K562 (cell line): ENCODE measurements at regions not wholly inside any gene's neighbourhood (a gene's known extent, or its start where the extent isn't known, plus 50 kb on each side); places are given as distances from the start of the nearest gene placed in this dataset.

ENCODE experiments used
- HDGF ChIP-seq: fragments of 450-650 bp; IDR thresholded peaks from 2 replicates; pipeline ENCODE4 v1.6.1; 2016
- RAD21 ChIP-seq, 2 experiments: fragments of 250-450 bp in 1 of 2; fragments of 450-650 bp in 1 of 2; sonication (Bioruptor Pico) in 1 of 2; formaldehyde crosslinking in 1 of 2; IDR thresholded peaks in 1 of 2; conservative IDR thresholded peaks in 1 of 2; 2 replicates each; pipeline versions ENCODE4 v1.4.0 to v1.8.0; 2020 to 2022; ENCODE audit warnings: mild to moderate bottlenecking in 2 of 2, moderate library complexity in 1 of 2
- ZZZ3 ChIP-seq: fragments of 450-650 bp; IDR thresholded peaks from 2 replicates; pipeline ENCODE4 v1.6.1; 2016; ENCODE audit warnings: antibody characterized with exemption, mild to moderate bottlenecking, moderate library complexity

GRCh38 chr3:71838406-71838805 is 53.5 kb upstream of the PROK2 start:
- TF ChIP-seq ZZZ3 (no peak), RAD21 (CRISPR knock-in tag; conservative IDR thresholded peaks at IDR 0.05 in 1 of 2, IDR thresholded peaks at IDR 0.05 in 1 of 2) (no peak), HDGF (no peak)
